Ishikawa (cell line): ENCODE measurements at regions not wholly inside any gene's neighbourhood (a gene's known extent, or its start where the extent isn't known, plus 50 kb on each side); places are given as distances from the start of the nearest gene placed in this dataset.
A peak's percentile ranks its signal among the peaks of the same experiment; 100 is the strongest.

Source experiments
- CEBPB ChIP-seq: IDR thresholded peaks from 2 replicates; pipeline ENCODE4 v1.6.1; 2012
- CREB1 ChIP-seq: IDR thresholded peaks from 2 replicates; pipeline ENCODE4 v1.6.1; 2012; ENCODE audit warnings: low read depth
- EGR1 ChIP-seq: IDR thresholded peaks from 2 replicates; pipeline ENCODE4 v1.6.1; 2012
- EP300 ChIP-seq: IDR thresholded peaks from 2 replicates; pipeline ENCODE4 v1.6.1; 2012; ENCODE audit warnings: borderline replicate concordance
- FOXM1 ChIP-seq: IDR thresholded peaks from 2 replicates; pipeline ENCODE4 v1.6.1; 2012; ENCODE audit warnings: low read depth, borderline replicate concordance
- MAX ChIP-seq: IDR thresholded peaks from 2 replicates; pipeline ENCODE4 v1.6.1; 2012
- NFIC ChIP-seq: IDR thresholded peaks from 2 replicates; pipeline ENCODE4 v1.6.1; 2012
- RAD21 ChIP-seq: IDR thresholded peaks from 2 replicates; pipeline ENCODE4 v1.6.1; 2012; ENCODE audit warnings: low read depth
- REST ChIP-seq: IDR thresholded peaks from 2 replicates; pipeline ENCODE4 v1.6.1; 2012; ENCODE audit warnings: low read depth, mild to moderate bottlenecking
- TAF1 ChIP-seq: IDR thresholded peaks from 2 replicates; pipeline ENCODE4 v1.6.1; 2012; ENCODE audit warnings: low read depth, mild to moderate bottlenecking
- TCF12 ChIP-seq: IDR thresholded peaks from 2 replicates; pipeline ENCODE4 v1.6.1; 2012; ENCODE audit warnings: low read depth
- TEAD4 ChIP-seq: IDR thresholded peaks from 2 replicates; pipeline ENCODE4 v1.6.1; 2012
- USF1 ChIP-seq: IDR thresholded peaks from 2 replicates; pipeline ENCODE4 v1.6.1; 2012
- YY1 ChIP-seq: IDR thresholded peaks from 2 replicates; pipeline ENCODE4 v1.6.1; 2012; ENCODE audit warnings: low read depth
- ZBTB7A ChIP-seq: IDR thresholded peaks from 2 replicates; pipeline ENCODE4 v1.6.1; 2012; ENCODE audit warnings: low read depth

- TF ChIP-seq RAD21 (no peak), EGR1 (no peak), TEAD4 (no peak), CREB1 (no peak), MAX (no peak), EP300 (no peak), ZBTB7A (no peak), CEBPB (no peak), NFIC (no peak), TAF1 (no peak), REST (no peak), FOXM1 (no peak)
These were observed 377.6 kb downstream of the DNAH5 start for GRCh38 chr5:13566871-13567339.

- TF ChIP-seq RAD21 (no peak), NFIC (no peak), MAX (no peak), USF1 (no peak)
These were observed 386.1 kb downstream of the DNAH5 start for GRCh38 chr5:13558408-13558807.

- TF ChIP-seq TEAD4, result no peak
- no peak for TF ChIP-seq EGR1
- TF ChIP-seq YY1, result peak; percentile 50; the same call in 1 of the 2 replicates
- TF ChIP-seq RAD21, result no peak; the same call in 1 of the 2 replicates
- TF ChIP-seq TAF1, result no peak
- TF ChIP-seq FOXM1, result no peak
- no peak for TF ChIP-seq EP300
- peak; percentile 96 for TF ChIP-seq REST
- no peak for TF ChIP-seq NFIC
- no peak for TF ChIP-seq TCF12
- peak; percentile 72 for TF ChIP-seq MAX
- no peak for TF ChIP-seq CREB1
- TF ChIP-seq USF1, result no peak
- TF ChIP-seq CEBPB, result no peak
- no peak for TF ChIP-seq ZBTB7A
These were observed 390.6 kb downstream of the DNAH5 start for GRCh38 chr5:13553896-13554295.

GRCh38 chr5:13552361-13552760 lies 392.1 kb downstream of the DNAH5 start:
- no peak for TF ChIP-seq RAD21
- TF ChIP-seq TCF12, result no peak
- TF ChIP-seq CREB1, result no peak
- TF ChIP-seq REST, result no peak
- TF ChIP-seq FOXM1, result no peak
- no peak for TF ChIP-seq EP300
- TF ChIP-seq NFIC, result no peak

GRCh38 chr5:13551645-13552044 lies 392.8 kb downstream of the DNAH5 start:
- TF ChIP-seq TAF1 (no peak), YY1 (no peak), CREB1 (no peak), ZBTB7A (no peak), EP300 (no peak)
